PC-9 (cell line): ENCODE measurements at regions not wholly inside any gene's neighbourhood (a gene's known extent, or its start where the extent isn't known, plus 50 kb on each side); places are given as distances from the start of the nearest gene placed in this dataset.

Source experiments
- EZH2 ChIP-seq: fragments of 200-600 bp; sonication (generic); IDR thresholded peaks from 2 replicates; pipeline ENCODE4 v1.8.0; 2017; ENCODE audit warnings: antibody characterized with exemption, low read depth
- TF ChIP-seq, protein P1 (sequence below): fragments of 200-600 bp; sonication (generic); conservative IDR thresholded peaks from 2 replicates; pipeline ENCODE4 v1.6.1; 2017; ENCODE audit warnings: mixed run types, antibody characterized with exemption, mild to moderate bottlenecking, moderate library complexity

DNA sequence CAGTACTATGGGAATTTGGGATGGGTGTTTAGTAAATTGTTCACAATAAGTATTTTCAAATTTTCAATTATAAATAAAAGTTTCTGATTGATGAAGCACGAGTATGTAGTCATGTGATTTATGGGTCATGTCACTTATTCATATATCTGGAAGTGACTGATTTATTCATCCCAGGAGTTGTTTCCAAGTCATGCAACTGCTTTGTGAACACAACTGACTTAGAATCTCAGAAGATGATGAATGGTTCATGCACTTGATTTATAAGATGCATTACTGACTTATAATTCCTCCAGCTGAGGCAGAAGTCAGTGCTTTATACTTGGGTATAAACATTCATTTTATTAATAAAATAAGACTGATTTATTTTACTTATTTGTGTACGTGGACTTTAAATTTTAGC, 137.8 kb upstream of the CBLB start:
- TF ChIP-seq, protein P1, sequence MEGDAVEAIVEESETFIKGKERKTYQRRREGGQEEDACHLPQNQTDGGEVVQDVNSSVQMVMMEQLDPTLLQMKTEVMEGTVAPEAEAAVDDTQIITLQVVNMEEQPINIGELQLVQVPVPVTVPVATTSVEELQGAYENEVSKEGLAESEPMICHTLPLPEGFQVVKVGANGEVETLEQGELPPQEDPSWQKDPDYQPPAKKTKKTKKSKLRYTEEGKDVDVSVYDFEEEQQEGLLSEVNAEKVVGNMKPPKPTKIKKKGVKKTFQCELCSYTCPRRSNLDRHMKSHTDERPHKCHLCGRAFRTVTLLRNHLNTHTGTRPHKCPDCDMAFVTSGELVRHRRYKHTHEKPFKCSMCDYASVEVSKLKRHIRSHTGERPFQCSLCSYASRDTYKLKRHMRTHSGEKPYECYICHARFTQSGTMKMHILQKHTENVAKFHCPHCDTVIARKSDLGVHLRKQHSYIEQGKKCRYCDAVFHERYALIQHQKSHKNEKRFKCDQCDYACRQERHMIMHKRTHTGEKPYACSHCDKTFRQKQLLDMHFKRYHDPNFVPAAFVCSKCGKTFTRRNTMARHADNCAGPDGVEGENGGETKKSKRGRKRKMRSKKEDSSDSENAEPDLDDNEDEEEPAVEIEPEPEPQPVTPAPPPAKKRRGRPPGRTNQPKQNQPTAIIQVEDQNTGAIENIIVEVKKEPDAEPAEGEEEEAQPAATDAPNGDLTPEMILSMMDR: no peak
- no peak for TF ChIP-seq EZH2
